HL-60 (cell line): ENCODE measurements at regions not wholly inside any gene's neighbourhood (a gene's known extent, or its start where the extent isn't known, plus 50 kb on each side); places are given as distances from the start of the nearest gene placed in this dataset.

Experiments used
- DNase-seq, 2 experiments: peaks; one replicate each; pipeline ENCODE4 v3.0.0-alpha.2; 2010 to 2020; ENCODE audit warnings: low read depth in 1 of 2, low spot score in 1 of 2
- H3K27ac ChIP-seq: fragments of 250-450 bp; sonication (Bioruptor Pico); replicated peaks from 2 replicates; pipeline ENCODE4 v1.5.1; 2020; ENCODE audit warnings: mild to moderate bottlenecking, moderate library complexity
- H3K27me3 ChIP-seq: fragments of 250-450 bp; sonication (Bioruptor Pico); 2 replicates; pipeline ENCODE4 v1.5.1; 2021; ENCODE audit warnings: mild to moderate bottlenecking, moderate library complexity; ENCODE audit not compliant: insufficient read depth, poor library complexity, severe bottlenecking
- H3K4me3 ChIP-seq: replicated peaks from 2 replicates; pipeline ENCODE4 v1.5.1; 2011; ENCODE audit warnings: mild to moderate bottlenecking, control low read depth, low read length; ENCODE audit not compliant: insufficient read depth
- CTCF ChIP-seq: IDR thresholded peaks from one replicate; pipeline ENCODE4 v1.5.1; 2011; ENCODE audit warnings: low read length, control low read depth, inconsistent platforms; ENCODE audit not compliant: insufficient read depth
- GABPA ChIP-seq: IDR thresholded peaks from 2 replicates; pipeline ENCODE4 v1.6.1; 2012; ENCODE audit warnings: low read depth
- POLR2AphosphoS5 ChIP-seq: IDR thresholded peaks from 2 replicates; pipeline ENCODE4 v1.6.1; 2012; ENCODE audit warnings: low read depth
- REST ChIP-seq: IDR thresholded peaks from 2 replicates; pipeline ENCODE4 v1.6.1; 2012; ENCODE audit warnings: low read depth; ENCODE audit not compliant: insufficient replicate concordance
- SPI1 ChIP-seq: IDR thresholded peaks from 2 replicates; pipeline ENCODE4 v1.6.1; 2012; ENCODE audit warnings: low read depth, mild to moderate bottlenecking, borderline replicate concordance

GRCh38 chr2:64863097-64863820 lies 125.9 kb upstream of the SLC1A4 start:
- H3K27me3 ChIP-seq: no peaks in the 10 kb centered on the region
- peak in 1 of 2 experiments; percentile 70 for DNase-seq

GRCh38 chr2:64865073-64865830 lies 123.9 kb upstream of the SLC1A4 start:
- Histone ChIP-seq H3K27me3 (no peaks in the 10 kb centered on the region), H3K4me3 (peak overlapping the region; percentile 29), H3K27ac (peak overlapping the region; percentile 99)
- DNase-seq: peak in 1 of 2 experiments; percentile 66
- no peak for TF ChIP-seq POLR2AphosphoS5
- peak; percentile 27 for TF ChIP-seq CTCF

More at GRCh38 chr2:64863097-64863820, 125.9 kb upstream of the SLC1A4 start:
- no peak for TF ChIP-seq SPI1
- peak; percentile 36 for TF ChIP-seq REST
- no peak for TF ChIP-seq GABPA
- Histone ChIP-seq H3K4me3 (no peak overlapping the region), H3K27ac (peak overlapping the region; percentile 99)

- DNase-seq: no peak
- Histone ChIP-seq H3K27me3 (no peaks in the 10 kb centered on the region), H3K27ac (no peak overlapping the region), H3K4me3 (peak overlapping the region; percentile 26)
- TF ChIP-seq REST (no peak), POLR2AphosphoS5 (no peak), SPI1 (no peak), GABPA (no peak), CTCF (no peak)
These were observed 123.3 kb upstream of the SLC1A4 start for GRCh38 chr2:64865831-64866345.

- no peak for DNase-seq
- Histone ChIP-seq H3K27me3 (no peaks in the 10 kb centered on the region), H3K4me3 (no peak overlapping the region), H3K27ac (no peak overlapping the region)
- no peak for TF ChIP-seq SPI1
- TF ChIP-seq GABPA: no peak
- no peak for TF ChIP-seq CTCF
- TF ChIP-seq POLR2AphosphoS5: no peak
- no peak for TF ChIP-seq REST
These were observed 122.4 kb upstream of the SLC1A4 start for GRCh38 chr2:64866797-64867196.
